HG02759 (cell line): ENCODE measurements at regions not wholly inside any gene's neighbourhood (a gene's known extent, or its start where the extent isn't known, plus 50 kb on each side); places are given as distances from the start of the nearest gene placed in this dataset.

Experiments used
- ATAC-seq: cut with Tn5 transposase; IDR thresholded peaks from one replicate; pipeline ENCODE4 v1.9.1; 2021; ENCODE audit warnings: mild to moderate bottlenecking, moderate library complexity; ENCODE audit not compliant: unreplicated experiment

DNA sequence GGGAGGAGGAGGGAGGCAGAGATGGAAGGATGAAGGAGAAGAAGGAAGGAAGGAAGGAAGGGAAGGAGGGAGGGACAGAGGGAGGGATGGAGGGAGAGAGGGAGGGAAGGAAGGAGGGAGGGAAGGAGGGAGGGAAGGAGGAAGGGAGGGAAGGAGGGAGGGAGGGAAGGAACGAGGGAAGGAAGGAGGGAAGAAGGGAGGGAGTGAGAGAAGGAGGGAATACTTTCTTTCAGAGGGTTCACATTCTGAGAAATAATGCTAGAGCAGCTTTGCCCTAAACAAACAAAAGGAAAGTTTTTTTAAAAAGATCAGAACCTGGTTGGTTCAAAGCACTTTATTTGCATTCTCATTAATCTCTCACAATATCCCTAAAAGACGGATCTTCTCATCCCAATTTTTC, 96.1 kb upstream of the NXT1 start:
- ATAC-seq: no peak

DNA sequence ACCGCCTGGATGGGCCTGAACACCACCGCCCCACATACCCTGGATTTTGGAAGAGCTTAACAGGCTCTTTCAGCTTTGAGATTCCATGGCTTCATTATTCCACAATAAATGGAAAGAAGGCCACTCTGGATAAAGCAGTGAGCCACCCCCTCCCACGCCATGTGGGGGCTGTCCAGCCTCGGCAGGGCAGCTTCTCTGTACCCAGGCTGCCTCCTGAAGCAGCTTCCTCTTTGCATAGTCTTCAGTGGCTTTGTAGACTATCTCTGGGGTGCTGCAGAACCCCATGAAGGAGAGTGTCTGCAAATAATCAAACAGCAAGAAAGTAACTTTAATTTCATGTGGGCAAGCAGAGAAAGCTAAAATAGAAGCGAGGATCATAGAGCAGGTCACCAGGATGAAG, 96.6 kb upstream of the NXT1 start:
- no peak for ATAC-seq

DNA sequence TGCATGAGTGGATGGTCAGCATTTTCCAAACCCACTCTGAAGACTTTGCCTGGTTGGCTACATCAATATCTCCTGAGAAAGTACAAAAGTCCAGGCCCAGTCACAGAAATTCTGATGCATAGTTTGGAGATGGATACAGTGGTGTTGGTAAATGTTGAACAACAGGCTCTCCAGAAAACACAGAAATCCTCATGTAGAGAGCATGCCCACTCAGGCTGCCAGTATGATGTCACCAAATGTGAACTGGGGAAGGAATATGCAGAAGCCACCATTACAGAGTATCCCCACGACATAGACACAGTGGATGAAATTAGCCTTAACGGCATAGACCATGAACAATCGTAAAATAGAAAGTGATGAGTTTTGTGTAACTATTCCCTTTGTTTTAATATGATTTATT, 97.1 kb upstream of the NXT1 start:
- no peak for ATAC-seq

DNA sequence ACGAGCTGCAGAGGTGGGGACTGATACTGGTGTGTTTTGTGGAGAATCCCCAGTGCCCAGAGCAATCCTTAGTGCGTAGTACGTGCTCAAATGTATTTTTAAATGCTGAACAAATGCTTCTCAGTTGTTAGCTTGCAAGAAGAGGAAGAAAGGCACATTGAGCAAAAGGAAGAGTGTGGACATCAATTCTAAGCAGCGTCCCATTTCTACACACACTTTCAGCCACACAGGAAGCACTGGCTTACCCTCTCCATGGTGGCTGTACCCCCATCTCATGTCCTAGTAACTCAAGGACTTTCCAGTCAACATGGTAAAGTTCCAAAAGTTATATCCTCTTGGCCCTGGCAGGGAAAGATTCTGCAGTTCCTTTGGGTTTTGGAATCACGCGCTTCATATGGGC, 98.8 kb upstream of the NXT1 start:
- ATAC-seq: no peak

DNA sequence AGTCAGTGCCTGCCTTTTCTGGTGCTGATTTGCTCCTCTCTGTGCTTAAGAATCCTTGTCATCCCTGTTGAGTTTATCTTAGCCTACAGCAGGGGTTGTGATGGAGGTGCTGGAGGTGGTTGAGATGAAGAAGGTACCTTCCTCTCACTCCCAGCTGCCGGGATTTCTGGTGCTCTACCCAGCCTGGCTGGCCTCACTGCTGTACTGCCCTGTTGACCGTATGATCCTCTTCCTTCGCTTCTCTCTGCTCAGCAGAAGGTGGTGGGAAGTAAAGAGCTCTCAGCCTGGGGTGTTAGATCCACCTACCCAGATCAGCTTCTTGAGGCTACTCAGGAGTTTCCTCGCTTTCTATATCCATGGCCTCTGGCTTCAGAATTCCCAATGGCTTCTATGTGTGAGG, 101.0 kb upstream of the NXT1 start:
- ATAC-seq: no peak

DNA sequence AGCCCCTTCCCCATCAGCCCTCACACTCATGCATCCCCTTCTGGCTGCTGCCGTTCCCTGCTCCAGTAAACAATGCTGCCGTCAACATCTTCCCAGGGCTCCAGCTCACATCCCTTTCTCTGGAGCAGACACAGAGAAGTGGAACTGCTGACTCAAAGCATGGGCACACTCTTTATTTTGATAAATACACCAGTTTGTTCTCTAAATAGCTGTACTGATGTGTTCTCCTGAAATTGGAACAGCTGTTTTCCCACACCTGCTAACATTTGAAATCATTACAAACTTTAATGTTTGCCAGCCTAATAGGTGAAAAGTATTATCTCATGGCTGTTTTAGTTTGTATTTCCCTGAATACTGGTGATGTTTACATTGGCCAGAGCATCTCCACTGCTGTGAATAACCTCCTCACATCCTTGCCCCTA, 102.1 kb upstream of the NXT1 start:
- no peak for ATAC-seq

DNA sequence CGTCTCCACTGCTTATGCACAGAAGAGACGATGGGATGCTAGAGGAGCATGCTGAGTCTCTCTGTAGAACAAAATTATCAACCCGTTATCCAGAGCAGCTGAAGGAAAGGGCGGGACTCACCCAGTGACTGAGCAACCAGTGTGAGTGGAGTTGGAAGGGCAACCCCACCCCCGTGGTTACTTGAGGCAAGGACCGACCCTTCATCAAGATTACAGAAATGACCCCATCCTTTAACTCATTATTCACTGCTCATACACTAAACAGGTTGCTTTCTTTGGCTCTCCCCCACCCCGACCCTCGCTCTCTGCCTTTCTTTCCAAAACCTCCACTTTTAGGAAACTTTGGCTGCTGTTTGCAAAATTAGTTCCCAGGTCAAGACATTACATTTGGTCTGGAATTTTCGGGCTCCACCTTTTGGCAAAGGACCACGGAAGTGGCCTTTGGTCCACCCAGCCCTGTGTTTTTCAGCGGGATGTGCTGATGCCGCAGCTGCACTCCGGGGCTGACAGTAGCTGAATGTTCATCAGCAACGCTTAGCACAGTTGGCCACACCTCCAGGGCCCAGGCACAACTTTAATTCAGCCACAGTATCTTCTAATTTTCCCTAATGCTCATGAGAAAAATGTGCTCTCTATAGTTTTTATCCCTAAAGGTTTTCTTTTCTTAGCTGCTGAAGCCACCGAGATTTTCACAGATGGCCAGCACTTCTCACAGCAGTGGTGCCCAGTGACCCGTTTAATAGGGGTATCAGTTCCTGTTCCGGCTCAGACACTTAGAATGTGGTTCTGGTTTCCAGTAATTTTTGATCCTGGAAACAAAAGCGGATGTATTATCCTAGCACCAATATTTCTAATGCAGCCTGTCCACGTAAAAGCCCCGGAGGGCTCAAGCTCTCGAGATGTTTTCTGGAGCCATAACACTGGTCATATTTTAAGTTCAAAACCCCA, 103.6 kb upstream of the NXT1 start:
- ATAC-seq: peak; percentile 46

DNA sequence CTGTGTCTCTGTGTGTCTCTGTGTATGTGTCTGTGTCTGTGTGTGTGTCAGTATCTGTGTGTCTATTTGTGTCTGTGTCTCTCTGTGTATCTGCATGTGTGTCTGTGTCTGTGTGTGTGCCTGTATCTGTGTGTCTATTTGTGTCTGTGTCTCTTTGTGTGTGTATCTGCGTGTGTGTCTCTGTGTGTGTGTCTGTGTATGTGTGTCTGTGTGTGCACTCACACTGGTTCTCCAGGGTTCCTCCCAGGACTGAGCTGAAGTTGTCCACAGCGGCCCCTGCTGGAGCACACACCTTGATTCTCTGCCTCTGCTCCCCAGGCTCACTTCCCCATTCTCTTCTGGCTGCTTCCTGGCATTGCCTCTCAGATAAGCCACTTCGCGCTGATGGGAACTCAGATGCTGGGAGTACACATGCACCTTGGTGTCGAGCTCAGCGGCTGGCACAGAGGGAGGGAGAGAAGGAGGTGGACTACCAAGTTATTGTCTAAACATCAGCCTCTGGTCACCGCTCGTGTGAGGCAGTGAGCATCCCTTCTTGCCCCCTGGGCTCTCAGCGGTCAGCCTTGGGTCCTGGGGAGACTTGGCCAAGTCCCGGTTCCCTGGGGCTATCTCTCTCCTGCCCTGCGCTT, 104.9 kb upstream of the NXT1 start:
- peak; percentile 91 for ATAC-seq

DNA sequence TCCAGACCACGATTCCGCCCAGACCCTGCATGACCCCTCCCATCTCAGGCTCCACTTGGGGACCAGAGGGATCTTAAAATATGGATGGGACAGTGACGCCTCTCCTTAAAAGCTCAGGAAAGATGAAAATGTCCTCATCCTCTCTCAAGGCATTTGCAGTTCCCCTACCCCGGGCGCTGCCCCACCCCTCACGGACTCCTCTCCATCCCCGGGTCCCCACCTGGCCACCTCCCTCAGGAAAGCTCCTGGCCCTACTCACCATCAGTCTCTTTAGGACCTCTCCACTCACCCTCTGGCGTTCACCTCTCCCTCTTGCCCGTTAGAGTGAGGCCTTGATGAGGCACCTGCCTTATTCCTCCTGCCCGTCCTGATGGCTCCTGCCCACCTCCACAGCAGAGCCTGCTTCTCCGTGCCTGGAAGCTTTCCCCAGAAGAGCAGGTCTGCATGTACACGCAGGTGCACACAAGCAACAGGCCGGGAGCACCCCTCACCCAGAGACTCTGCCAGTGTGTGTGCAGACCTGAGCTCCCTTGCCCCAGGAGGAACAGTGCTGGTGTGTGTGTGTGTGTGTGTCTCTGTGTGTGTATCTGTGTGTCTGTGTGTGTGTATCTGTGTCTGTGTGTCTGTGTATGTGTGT, 105.6 kb upstream of the NXT1 start:
- no peak for ATAC-seq

DNA sequence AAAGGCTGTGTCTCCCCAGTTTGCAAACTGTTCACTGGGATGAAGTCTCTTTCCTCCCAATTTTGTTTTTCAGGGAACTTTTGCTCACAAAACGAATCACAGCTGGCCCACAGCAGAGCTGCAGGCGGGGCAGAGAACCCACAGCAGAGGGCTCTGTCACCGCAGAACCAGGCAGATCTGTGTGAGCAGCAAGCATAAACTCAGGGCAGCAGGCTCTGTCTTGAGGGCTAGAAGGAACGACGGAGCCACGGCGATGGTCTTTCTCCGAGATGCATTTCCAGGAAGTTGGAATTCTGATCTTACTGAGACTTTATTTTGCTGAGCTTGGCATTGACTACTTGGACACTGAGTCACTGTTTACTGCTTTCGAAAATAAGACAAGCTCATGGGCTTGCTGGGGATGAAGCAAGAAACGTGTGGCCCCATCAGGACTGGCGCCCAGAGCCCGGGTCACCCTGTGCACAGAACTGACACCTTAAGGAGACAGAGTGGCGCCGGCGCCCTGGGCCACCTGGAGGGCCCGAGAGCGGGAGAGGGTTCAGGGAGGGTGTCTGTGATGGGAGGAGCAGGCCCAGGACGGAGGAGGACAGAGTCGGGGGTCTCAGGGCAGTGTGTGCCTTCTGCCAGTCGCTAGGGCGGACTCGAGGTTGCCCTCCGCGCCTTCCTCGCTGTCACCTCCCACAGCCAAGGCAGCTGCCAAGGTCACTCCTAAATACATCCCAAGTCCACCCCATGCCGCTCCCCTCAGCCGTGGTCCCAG, 106.3 kb upstream of the NXT1 start:
- ATAC-seq: no peak

DNA sequence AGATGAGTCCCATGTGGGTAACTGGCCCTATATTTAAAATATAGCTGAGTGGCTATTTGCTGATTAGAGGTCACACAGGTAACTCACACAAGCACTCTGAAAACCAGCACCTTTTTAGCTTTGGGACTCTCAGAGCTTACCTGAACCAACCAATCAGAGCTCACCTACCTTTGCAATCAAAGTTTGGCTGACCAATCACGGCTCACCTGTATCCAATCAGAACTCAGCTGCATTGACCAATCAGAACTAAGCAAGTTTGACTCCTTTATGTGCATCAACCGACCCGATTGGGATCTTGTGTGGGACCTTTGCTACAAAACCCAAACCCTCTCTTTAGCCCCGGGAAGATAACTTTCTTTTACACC, 106.8 kb upstream of the NXT1 start:
- no peak for ATAC-seq

DNA sequence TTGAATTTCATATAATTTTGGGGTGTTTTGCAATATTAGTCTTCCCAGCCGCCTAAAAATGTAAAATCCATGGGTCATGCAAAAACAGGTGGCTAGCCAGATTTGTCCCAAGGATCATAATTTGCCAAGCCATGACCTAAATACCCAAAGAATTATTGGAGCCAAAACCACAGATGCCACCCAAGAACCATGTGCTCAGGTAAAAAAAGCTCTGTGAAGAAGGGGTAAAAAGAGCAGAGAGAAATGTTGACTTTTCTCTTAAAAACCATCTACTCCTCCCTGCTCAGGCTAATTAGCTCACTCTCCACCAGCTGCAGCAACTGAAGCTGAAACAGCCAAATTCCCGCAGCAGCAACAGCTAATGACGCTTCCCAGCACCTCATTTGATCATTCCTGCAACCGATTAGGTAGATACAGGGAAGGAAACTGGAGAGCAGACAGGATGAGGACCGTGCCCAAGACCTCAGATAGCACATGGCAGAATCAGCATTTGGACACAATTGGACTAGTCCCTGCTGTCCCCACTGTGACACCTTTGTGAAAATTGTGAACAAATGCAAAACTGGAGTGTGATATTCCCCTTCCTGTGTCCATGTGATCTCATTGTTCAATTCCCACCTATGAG, 107.9 kb upstream of the NXT1 start:
- ATAC-seq: no peak

DNA sequence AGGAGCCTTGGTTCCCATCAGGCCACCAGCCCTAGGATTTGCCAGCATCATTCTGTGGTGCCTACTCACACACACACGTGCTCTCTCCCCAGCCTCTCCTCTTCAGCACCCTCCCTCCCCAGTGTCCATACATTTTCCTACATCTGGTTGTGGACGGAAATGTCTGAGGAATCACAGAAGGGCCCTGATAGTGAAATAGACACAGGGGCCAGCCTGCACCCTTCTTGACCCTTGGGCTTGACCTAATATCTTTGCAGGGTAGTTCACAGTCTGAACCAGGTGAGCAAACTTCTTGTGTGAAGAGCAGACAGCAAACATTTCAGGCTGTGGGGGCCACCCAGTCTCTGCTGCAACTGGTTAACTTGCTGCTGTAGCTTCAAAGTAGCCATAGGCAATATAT, 108.5 kb upstream of the NXT1 start:
- ATAC-seq: no peak

DNA sequence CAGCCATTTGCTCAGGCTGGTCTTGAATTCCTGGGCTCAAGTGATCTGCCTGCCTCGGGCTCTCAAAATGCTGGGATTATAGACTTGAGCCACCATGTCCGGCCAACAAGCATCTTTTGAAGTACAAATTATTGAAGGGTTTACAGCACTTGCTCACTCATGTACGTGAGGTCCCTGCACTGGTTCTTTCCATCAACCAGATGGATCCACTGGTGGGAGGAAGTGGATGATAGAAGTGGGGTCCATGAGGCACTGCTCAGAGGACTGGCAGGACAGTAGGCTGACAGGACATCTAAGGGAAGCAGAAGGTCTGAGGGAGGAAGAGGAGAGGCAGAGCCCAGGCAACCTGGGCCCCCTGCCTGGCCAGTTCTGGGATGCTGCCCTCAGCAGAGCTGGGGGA, 109.2 kb upstream of the NXT1 start:
- ATAC-seq: no peak

DNA sequence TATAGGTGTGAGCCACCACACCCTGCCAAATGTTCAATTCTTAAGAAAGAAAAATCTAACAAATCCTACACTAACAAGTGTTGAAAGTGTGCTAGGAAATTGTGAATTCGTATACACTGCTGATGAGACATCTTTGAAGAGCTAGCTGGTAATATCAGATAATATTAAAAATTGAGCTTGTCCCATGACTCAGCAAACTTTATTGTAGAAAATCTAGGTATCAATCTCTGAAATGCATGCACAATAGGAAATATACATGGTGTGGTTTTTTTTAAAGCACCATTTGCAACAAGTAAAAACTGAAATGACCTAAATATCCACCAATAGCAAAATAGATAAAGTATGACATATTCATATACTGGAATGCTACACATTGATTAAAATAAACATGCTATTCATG, 110.1 kb upstream of the NXT1 start:
- ATAC-seq: no peak

DNA sequence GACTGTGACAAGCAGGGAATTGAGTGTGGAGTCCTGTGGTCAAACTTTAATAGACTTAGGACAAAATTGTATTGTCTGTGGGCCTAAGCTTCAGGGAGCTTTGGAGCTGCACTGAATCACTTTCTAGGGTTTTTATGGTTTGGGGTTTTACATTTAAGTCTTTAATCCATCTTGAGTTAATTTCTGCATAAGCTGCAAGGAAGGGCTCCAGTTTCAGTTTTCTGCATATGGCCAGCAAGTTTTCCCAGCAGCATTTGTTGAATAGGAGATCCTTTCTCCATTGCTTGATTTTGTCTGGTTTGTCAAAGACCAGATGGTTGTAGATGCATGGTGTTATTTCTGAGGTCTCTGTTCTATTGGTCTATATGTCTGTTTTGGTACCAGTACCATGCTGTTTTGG, 113.4 kb upstream of the NXT1 start:
- ATAC-seq: no peak

DNA sequence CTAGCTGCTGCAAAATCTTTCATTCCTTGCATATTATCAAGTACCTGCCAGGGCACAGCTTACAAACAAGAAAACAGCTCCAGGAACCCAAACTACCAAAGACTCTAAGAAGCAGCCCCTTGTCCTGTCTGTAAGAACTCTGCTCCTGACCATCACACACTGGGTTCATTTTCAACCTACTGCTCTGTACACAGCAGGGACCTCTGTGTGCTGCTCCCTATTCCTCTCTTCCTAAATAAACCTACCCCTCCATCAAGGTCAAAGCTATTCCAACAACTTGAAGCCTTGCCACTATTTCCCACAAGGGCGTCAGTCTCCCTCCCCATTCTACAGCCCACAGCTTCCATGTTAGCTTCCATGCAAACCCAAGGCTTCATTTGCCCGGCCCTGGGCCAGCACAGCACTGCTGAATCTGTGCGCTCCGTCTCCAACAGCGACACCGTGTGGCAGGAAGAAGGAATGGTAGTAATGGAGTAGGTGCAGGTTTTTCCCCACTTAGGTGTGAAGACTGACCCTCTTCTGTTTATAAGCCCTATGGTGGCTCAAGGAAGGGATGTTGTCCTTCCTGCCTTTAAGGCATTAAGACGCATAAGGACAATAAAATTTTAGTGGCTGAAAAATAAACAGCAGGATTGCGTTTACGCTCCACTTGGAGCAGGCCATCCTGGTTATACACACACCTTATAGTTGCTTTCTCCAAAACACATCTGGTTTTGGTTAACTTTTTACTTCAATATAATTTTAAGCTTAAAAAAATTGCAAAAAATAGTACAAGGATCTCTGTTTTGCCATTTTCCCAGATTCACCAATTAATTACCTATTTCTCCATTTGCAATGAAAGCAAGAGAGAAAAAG, 115.2 kb upstream of the NXT1 start:
- ATAC-seq: peak; percentile 85

DNA sequence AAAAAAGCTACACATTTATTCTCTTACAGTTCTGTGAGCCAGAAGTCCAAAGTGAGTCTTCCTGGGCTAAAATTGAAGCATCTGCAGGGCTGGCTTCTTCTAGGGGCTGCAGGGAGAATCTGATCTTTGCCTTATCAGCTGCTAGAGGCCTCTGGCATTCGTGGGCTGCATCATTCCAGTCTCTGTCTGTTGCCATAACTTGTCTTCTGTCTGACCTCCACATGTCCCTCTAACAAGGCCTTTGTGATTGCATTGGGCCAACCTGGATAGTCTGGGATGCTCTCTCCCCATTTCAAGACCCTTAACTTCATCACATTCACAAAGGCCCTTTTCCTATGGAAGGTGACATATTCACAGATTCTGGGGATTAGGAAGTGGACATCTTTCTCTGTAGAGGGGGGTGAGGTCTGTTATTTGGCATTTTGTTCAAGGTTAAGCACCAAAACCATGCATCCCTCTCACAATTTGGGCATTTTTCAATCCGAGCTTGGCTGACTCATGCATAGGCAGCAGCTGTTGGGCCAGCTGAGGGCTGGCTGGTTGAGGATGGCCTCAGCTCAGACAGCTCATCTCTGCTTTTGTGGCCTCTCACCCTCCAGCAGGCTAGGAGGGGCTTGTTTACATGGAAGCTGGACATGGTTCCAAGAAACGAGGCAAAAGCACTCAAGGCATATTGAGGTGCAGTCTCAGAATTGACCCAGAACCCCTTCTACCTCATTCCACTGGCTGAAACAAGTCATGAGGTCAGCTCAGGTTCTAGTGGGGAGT, 116.1 kb upstream of the NXT1 start:
- ATAC-seq: no peak

DNA sequence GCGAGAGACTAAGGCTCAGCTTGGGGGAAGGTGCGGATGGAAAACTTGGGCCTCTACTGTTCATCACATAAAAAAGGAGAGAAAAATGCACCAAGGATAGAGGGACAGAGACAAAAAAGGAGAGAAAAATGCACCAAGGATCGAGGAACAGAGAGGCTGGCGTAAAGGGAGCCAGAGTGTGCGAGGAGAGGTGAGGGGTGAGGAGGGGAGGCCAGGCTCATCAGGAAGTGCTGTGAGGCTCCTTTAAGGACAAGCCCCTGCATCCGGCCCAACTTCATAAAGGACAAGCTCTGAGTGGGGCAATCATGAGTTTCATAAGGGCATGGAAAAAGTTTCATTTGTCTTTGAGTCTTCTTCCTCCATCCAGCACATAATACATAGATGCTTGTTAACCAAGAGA, 117.2 kb upstream of the NXT1 start:
- no peak for ATAC-seq
